ENCODE measurements at regions not wholly inside any gene's neighbourhood (a gene's known extent, or its start where the extent isn't known, plus 50 kb on each side); places are given as distances from the start of the nearest gene placed in this dataset.

DNA sequence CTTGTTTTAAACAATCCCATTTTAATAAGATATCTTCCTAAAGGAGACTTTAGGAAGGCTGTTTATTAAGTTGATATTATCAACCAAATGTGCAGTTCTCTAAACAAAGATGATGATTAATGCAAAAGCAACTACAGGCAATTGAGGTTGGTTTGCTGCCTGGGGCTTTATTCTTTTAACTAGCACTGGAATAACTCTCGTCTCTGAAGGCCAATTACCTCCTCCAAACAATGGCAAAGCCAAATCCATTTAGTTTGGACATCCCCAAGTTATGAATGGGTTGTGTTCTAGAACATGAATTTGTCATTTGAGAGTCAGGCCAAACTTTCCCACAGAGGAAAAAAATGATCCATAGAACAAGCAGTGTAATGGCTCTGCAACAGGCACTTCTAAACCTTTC is 114.1 kb downstream of the SLC16A9 start:
- no peak for DNase-seq
- Histone ChIP-seq H3K27ac (no peak overlapping the region), H3K36me3 (no peaks in the 10 kb centered on the region), H3K9me3 (no peaks in the 10 kb centered on the region), H3K27me3 (no peaks in the 10 kb centered on the region), H3K4me3 (no peak overlapping the region), H3K4me1 (no peaks in the 10 kb centered on the region)
- TF ChIP-seq CTCF (IDR thresholded peaks at IDR 0.05) (no peak), POLR2A (IDR thresholded peaks at IDR 0.05) (no peak)
- 6% methylated on average over 1 of the region's 1 CpG for WGBS (ENCODE audit: insufficient coverage, low coverage, low lambda C conversion rate, missing lambda C conversion rate)
- no peak for ATAC-seq
- intact Hi-C loops (cut with DNase I) = no loop called here

DNA sequence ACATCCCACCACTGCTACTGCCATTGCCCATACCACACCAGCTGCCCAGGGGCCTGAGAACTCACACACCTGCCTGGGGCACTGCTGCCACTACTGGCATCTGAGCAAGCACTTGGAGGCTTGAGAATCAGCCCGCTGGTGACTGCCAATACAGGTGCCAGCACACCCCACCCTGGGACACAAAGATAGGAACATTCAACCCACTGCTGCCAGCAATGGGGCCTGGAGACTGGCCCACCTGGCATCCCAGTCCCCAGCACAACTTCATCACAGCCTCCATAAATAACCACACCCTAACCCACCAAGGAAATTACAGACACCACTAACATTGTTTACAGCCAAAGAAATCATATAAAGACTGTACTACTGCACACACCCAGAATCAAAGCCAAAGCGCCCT is 115.9 kb downstream of the SLC16A9 start:
- TF ChIP-seq POLR2A (IDR thresholded peaks at IDR 0.05) (no peak), CTCF (IDR thresholded peaks at IDR 0.05) (no peak)

DNA sequence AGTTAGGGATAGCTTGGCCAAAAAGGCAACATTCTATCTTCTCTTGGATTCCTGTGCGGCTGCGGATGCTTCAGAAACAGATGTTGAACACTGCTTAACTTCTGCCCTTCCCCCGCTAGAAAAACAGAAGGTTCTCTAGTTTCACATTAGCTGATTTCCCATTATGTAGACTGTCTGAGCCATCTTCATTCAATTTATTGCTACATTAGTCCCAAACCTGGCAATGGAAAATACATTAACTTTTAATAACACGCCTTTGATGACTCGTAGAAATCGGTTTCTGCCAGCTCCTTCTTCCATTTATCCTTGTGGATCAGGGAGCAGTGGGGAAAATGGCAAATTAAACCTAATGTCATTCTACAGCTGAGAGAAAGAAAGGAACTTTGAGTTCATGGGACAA is 119.9 kb downstream of the SLC16A9 start:
- DNase-seq (no peak), ATAC-seq (no peak)
- WGBS (ENCODE audit: insufficient coverage, low coverage, low lambda C conversion rate, missing lambda C conversion rate) = 75% methylated on average over 6 of the region's 6 CpGs
- no peak overlapping the region for H3K4me3 ChIP-seq
- H3K9me3 ChIP-seq = no peaks in the 10 kb centered on the region
- no peaks in the 10 kb centered on the region for H3K27me3 ChIP-seq
- H3K36me3 ChIP-seq = no peaks in the 10 kb centered on the region
- no peak for TF ChIP-seq POLR2A (IDR thresholded peaks at IDR 0.05)
- no peak for TF ChIP-seq CTCF (IDR thresholded peaks at IDR 0.05)
- intact Hi-C loops (cut with DNase I) = no loop called here
- H3K4me1 ChIP-seq = no peaks in the 10 kb centered on the region
- H3K27ac ChIP-seq = no peak overlapping the region

More for the DNA sequence above, 115.9 kb downstream of the SLC16A9 start:
- 64% methylated on average over 1 of the region's 2 CpGs for WGBS (ENCODE audit: insufficient coverage, low coverage, low lambda C conversion rate, missing lambda C conversion rate)
- DNase-seq (no peak), ATAC-seq (no peak)
- Histone ChIP-seq H3K27me3 (no peaks in the 10 kb centered on the region), H3K9me3 (no peaks in the 10 kb centered on the region), H3K27ac (no peak overlapping the region), H3K36me3 (no peaks in the 10 kb centered on the region), H3K4me3 (no peak overlapping the region), H3K4me1 (no peaks in the 10 kb centered on the region)
- intact Hi-C loops (cut with DNase I) = no loop called here

- DNase-seq (no peak), ATAC-seq (no peak)
- H3K27ac ChIP-seq = no peak overlapping the region
- WGBS (ENCODE audit: insufficient coverage, low coverage, low lambda C conversion rate, missing lambda C conversion rate) = 71% methylated on average over 6 of the region's 6 CpGs
- no peaks in the 10 kb centered on the region for H3K36me3 ChIP-seq
- TF ChIP-seq POLR2A (IDR thresholded peaks at IDR 0.05) = no peak
- TF ChIP-seq CTCF (IDR thresholded peaks at IDR 0.05) = no peak
- no peak overlapping the region for H3K4me3 ChIP-seq
- H3K9me3 ChIP-seq = no peaks in the 10 kb centered on the region
- H3K27me3 ChIP-seq = no peaks in the 10 kb centered on the region
- no peaks in the 10 kb centered on the region for H3K4me1 ChIP-seq
- intact Hi-C loops (cut with DNase I) = no loop called here
These were observed 120.9 kb downstream of the SLC16A9 start for GRCh38 chr10:59588791-59589190.

GRCh38 chr10:59587756-59588140 is 121.9 kb downstream of the SLC16A9 start:
- intact Hi-C loops (cut with DNase I) = no loop called here
- Histone ChIP-seq H3K36me3 (no peaks in the 10 kb centered on the region), H3K27ac (no peak overlapping the region), H3K4me1 (no peaks in the 10 kb centered on the region), H3K9me3 (no peaks in the 10 kb centered on the region), H3K4me3 (no peak overlapping the region), H3K27me3 (no peaks in the 10 kb centered on the region)
- ATAC-seq (no peak), DNase-seq (no peak)
- TF ChIP-seq POLR2A (IDR thresholded peaks at IDR 0.05) = no peak
- no peak for TF ChIP-seq CTCF (IDR thresholded peaks at IDR 0.05)
- 42% methylated on average over 2 of the region's 2 CpGs for WGBS (ENCODE audit: insufficient coverage, low coverage, low lambda C conversion rate, missing lambda C conversion rate)

Data from right lobe of liver (tissue), 6 donors.